GM12878 (cell line): ENCODE measurements at regions not wholly inside any gene's neighbourhood (a gene's known extent, or its start where the extent isn't known, plus 50 kb on each side); places are given as distances from the start of the nearest gene placed in this dataset.

ENCODE experiments used
- ATAC-seq: fragments of 200-7000 bp; cut with Tn5 transposase; 3 replicates; pipeline ENCODE4 v1.9.1; 2020; ENCODE audit warnings: mild to moderate bottlenecking, moderate library complexity
- BruUV-seq: library from RNA; stranded (reverse); fragments of 400-500 nt; replicated peaks from 2 replicates; lab custom pipeline; 2021; lab: Mats Ljungman, UMichigan
- CTCF ChIA-PET: fragments of 300-600 bp; sonication (Branson Sonifier 250); formaldehyde crosslinking; extraction: SDS; loops from one replicate; lab custom pipeline; 2021; ENCODE audit warnings: inconsistent platforms; lab: Yijun Ruan, JAX
- POLR2A ChIA-PET: fragments of 350-600 bp; formaldehyde crosslinking; extraction: SDS; loops from one replicate; lab custom pipeline; 2021; ENCODE audit warnings: inconsistent platforms; lab: Charles Lee
- RAD21 ChIA-PET: fragments of 300-600 bp; sonication (Branson Sonifier 250); formaldehyde crosslinking; loops from one replicate; lab custom pipeline; 2023; ENCODE audit warnings: antibody characterized with exemption; ENCODE audit not compliant: unreplicated experiment; lab: Charles Lee
- SMC1A ChIA-PET: fragments of 300-600 bp; sonication (Branson Sonifier 250); formaldehyde crosslinking; loops from one replicate; lab custom pipeline; 2023; ENCODE audit not compliant: unreplicated experiment, uncharacterized antibody; lab: Charles Lee
- DNase-seq: peaks from one replicate; pipeline ENCODE4 v3.0.0-alpha.2; 2011; ENCODE audit warnings: low read depth, low spot score
- FAIRE-seq: peaks from 3 replicates; lab custom pipeline; 2011; peaks lifted over from hg19 to GRCh38; lab: Jason Lieb, UNC
- H2AFZ ChIP-seq: 2 replicates; pipeline ENCODE4 v1.6.0; 2011; ENCODE audit warnings: low read depth, low read length, control low read depth; ENCODE audit not compliant: control insufficient read depth
- H3K27ac ChIP-seq: 2 replicates; pipeline ENCODE4 v1.5.1; 2011; ENCODE audit warnings: control low read depth; ENCODE audit not compliant: control insufficient read depth, insufficient read depth
- H3K27me3 ChIP-seq, 2 experiments: replicated peaks in 1 of 2; 2 replicates each; pipeline versions ENCODE4 v1.6.0 to v1.6.1; 2011; ENCODE audit warnings: low read length in 1 of 2; ENCODE audit not compliant: control insufficient read depth in 2 of 2, insufficient read depth in 2 of 2
- H3K36me3 ChIP-seq, 2 experiments: 2 replicates each; pipeline ENCODE4 v1.5.1; 2011; ENCODE audit warnings: low read length in 1 of 2; ENCODE audit not compliant: control insufficient read depth in 2 of 2, insufficient read depth in 2 of 2
- H3K4me1 ChIP-seq: 2 replicates; pipeline ENCODE4 v1.6.1; 2011; ENCODE audit warnings: mild to moderate bottlenecking, low read length, moderate library complexity, mixed read lengths; ENCODE audit not compliant: control insufficient read depth, insufficient read depth
- H3K4me2 ChIP-seq: 2 replicates; pipeline ENCODE4 v1.6.0; 2011; ENCODE audit warnings: control low read depth; ENCODE audit not compliant: control insufficient read depth, insufficient read depth
- H3K4me3 ChIP-seq: fragments of 200-600 bp; sonication (generic); 2 replicates; pipeline ENCODE4 v1.5.1; 2016
- H3K79me2 ChIP-seq: 2 replicates; pipeline ENCODE4 v1.6.0; 2011; ENCODE audit warnings: low read length; ENCODE audit not compliant: control insufficient read depth, insufficient read depth
- H3K9ac ChIP-seq: 2 replicates; pipeline ENCODE4 v1.8.0; 2011; ENCODE audit warnings: low read length, control low read depth, mixed read lengths; ENCODE audit not compliant: control insufficient read depth, insufficient read depth
- H3K9me3 ChIP-seq: replicated peaks from 3 replicates; pipeline ENCODE4 v1.5.1; 2011; ENCODE audit warnings: mild to moderate bottlenecking, low read length; ENCODE audit not compliant: control insufficient read depth, insufficient read depth
- H4K20me1 ChIP-seq: 2 replicates; pipeline ENCODE4 v1.6.0; 2011; ENCODE audit not compliant: control insufficient read depth, insufficient read depth
- CBFB ChIP-seq: IDR thresholded peaks from 2 replicates; pipeline ENCODE4 v1.6.1; 2016; ENCODE audit warnings: antibody characterized with exemption, low read depth
- EGR1 ChIP-seq, 2 experiments: IDR thresholded peaks; 1 replicate in 1 of 2; 2 replicates in 1 of 2; pipeline ENCODE4 v1.6.1; 2011 to 2012; ENCODE audit warnings: low read depth in 2 of 2, low read length in 2 of 2, borderline replicate concordance in 1 of 2, mild to moderate bottlenecking in 1 of 2, moderate library complexity in 1 of 2
- GABPA ChIP-seq: IDR thresholded peaks from 2 replicates; pipeline ENCODE4 v1.6.1; 2014; ENCODE audit warnings: antibody characterized with exemption, low read depth, mild to moderate bottlenecking, inconsistent platforms
- HDAC2 ChIP-seq: fragments of 200-600 bp; sonication (generic); IDR thresholded peaks from 2 replicates; pipeline ENCODE4 v1.6.1; 2017
- KLF5 ChIP-seq: fragments of 450-650 bp; IDR thresholded peaks from 2 replicates; pipeline ENCODE4 v1.6.1; 2014; ENCODE audit warnings: mild to moderate bottlenecking; ENCODE audit not compliant: partially characterized antibody
- NBN ChIP-seq: fragments of 450-650 bp; IDR thresholded peaks from 2 replicates; pipeline ENCODE4 v1.6.1; 2016
- SMARCA5 ChIP-seq: fragments of 450-650 bp; IDR thresholded peaks from 2 replicates; pipeline ENCODE4 v1.6.1; 2017; ENCODE audit warnings: mild to moderate bottlenecking
- SUPT20H ChIP-seq: IDR thresholded peaks from 2 replicates; pipeline ENCODE4 v1.6.1; 2011; ENCODE audit warnings: low read depth, mild to moderate bottlenecking, low read length, moderate library complexity, borderline replicate concordance; ENCODE audit not compliant: control insufficient read depth
- ZNF207 ChIP-seq: fragments of 450-650 bp; IDR thresholded peaks from 2 replicates; pipeline ENCODE4 v1.6.1; 2014; ENCODE audit warnings: antibody characterized with exemption, mild to moderate bottlenecking, borderline replicate concordance
- in situ Hi-C: fragments of 300-500 bp; cut with MboI; formaldehyde crosslinking; loops from 9 replicates; pipeline ENCODE4 v1.14.3; 2018; ENCODE audit warnings: mixed read lengths
- intact Hi-C: fragments of 100-400 bp; cut with micrococcal nuclease; formaldehyde crosslinking; loops from one replicate; pipeline ENCODE4 v1.14.2; 2022; ENCODE audit not compliant: unreplicated experiment
- TF ChIP-seq, protein P1 (sequence below): fragments of 450-650 bp; IDR thresholded peaks from 2 replicates; pipeline ENCODE4 v1.6.1; 2017; ENCODE audit warnings: mild to moderate bottlenecking, low read depth, inconsistent platforms; ENCODE audit not compliant: poor library complexity, severe bottlenecking
- TF ChIP-seq, protein P2 (sequence below): fragments of 450-650 bp; formaldehyde crosslinking; IDR thresholded peaks from 2 replicates; pipeline ENCODE4 v1.4.0; 2020; ENCODE audit warnings: mild to moderate bottlenecking, moderate library complexity
- TF ChIP-seq, protein P3 (sequence below): fragments of 450-650 bp; IDR thresholded peaks from 2 replicates; pipeline ENCODE4 v1.6.1; 2016; ENCODE audit warnings: mild to moderate bottlenecking
- TF ChIP-seq, protein P4 (sequence below): fragments of 450-650 bp; IDR thresholded peaks from 2 replicates; pipeline ENCODE4 v1.6.1; 2017; ENCODE audit warnings: antibody characterized with exemption, mild to moderate bottlenecking, moderate library complexity
- TF ChIP-seq, protein P5 (sequence below): IDR thresholded peaks from 2 replicates; pipeline ENCODE4 v1.6.1; 2011; ENCODE audit warnings: borderline replicate concordance, low read depth, mild to moderate bottlenecking, moderate library complexity, mixed read lengths, low read length; ENCODE audit not compliant: insufficient read depth; ENCODE audit errors: extremely low read length

DNA sequence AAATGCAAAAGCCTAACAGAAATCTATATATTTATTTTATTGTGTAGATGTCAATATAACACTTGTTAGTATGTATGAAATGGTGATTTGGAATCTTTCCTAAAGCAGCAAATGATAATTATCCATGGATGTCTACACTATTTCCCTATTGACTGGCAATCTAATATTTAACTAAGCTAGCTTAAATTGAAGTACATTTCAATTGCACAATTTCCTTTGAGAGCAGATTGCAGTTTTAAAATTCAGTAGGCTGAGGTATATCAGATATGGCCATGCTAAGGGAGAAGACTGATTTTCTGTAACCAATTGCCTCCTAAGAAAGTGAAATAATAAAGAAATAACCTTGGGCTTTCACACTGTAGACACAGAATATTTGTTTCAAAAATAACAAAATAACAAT is 90.1 kb upstream of the KCNJ3 start:
- SMC1A ChIA-PET = interaction anchor here (1.1 kb wide), 1 partner anchor 54 kb away, joined by 3 read pairs; no protein-coding TSS in a partner anchor
- CTCF ChIA-PET = interaction anchor here (1.3 kb wide), 1 partner anchor 18 kb away, joined by 4 read pairs; no protein-coding TSS in a partner anchor
- RAD21 ChIA-PET = no interaction called here
- no peak for TF ChIP-seq CBFB
- TF ChIP-seq KLF5 = no peak
- no peak for TF ChIP-seq GABPA
- TF ChIP-seq, protein P1, sequence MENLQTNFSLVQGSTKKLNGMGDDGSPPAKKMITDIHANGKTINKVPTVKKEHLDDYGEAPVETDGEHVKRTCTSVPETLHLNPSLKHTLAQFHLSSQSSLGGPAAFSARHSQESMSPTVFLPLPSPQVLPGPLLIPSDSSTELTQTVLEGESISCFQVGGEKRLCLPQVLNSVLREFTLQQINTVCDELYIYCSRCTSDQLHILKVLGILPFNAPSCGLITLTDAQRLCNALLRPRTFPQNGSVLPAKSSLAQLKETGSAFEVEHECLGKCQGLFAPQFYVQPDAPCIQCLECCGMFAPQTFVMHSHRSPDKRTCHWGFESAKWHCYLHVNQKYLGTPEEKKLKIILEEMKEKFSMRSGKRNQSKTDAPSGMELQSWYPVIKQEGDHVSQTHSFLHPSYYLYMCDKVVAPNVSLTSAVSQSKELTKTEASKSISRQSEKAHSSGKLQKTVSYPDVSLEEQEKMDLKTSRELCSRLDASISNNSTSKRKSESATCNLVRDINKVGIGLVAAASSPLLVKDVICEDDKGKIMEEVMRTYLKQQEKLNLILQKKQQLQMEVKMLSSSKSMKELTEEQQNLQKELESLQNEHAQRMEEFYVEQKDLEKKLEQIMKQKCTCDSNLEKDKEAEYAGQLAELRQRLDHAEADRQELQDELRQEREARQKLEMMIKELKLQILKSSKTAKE = no peak
- no peak for TF ChIP-seq NBN
- no peak for TF ChIP-seq HDAC2
- TF ChIP-seq, protein P2, sequence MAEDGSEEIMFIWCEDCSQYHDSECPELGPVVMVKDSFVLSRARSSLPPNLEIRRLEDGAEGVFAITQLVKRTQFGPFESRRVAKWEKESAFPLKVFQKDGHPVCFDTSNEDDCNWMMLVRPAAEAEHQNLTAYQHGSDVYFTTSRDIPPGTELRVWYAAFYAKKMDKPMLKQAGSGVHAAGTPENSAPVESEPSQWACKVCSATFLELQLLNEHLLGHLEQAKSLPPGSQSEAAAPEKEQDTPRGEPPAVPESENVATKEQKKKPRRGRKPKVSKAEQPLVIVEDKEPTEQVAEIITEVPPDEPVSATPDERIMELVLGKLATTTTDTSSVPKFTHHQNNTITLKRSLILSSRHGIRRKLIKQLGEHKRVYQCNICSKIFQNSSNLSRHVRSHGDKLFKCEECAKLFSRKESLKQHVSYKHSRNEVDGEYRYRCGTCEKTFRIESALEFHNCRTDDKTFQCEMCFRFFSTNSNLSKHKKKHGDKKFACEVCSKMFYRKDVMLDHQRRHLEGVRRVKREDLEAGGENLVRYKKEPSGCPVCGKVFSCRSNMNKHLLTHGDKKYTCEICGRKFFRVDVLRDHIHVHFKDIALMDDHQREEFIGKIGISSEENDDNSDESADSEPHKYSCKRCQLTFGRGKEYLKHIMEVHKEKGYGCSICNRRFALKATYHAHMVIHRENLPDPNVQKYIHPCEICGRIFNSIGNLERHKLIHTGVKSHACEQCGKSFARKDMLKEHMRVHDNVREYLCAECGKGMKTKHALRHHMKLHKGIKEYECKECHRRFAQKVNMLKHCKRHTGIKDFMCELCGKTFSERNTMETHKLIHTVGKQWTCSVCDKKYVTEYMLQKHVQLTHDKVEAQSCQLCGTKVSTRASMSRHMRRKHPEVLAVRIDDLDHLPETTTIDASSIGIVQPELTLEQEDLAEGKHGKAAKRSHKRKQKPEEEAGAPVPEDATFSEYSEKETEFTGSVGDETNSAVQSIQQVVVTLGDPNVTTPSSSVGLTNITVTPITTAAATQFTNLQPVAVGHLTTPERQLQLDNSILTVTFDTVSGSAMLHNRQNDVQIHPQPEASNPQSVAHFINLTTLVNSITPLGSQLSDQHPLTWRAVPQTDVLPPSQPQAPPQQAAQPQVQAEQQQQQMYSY = no peak
- TF ChIP-seq ZNF207 = no peak
- TF ChIP-seq SMARCA5 = no peak
- TF ChIP-seq, protein P3, sequence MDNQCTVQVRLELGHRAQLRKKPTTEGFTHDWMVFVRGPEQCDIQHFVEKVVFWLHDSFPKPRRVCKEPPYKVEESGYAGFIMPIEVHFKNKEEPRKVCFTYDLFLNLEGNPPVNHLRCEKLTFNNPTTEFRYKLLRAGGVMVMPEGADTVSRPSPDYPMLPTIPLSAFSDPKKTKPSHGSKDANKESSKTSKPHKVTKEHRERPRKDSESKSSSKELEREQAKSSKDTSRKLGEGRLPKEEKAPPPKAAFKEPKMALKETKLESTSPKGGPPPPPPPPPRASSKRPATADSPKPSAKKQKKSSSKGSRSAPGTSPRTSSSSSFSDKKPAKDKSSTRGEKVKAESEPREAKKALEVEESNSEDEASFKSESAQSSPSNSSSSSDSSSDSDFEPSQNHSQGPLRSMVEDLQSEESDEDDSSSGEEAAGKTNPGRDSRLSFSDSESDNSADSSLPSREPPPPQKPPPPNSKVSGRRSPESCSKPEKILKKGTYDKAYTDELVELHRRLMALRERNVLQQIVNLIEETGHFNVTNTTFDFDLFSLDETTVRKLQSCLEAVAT = no peak
- TF ChIP-seq, protein P4, sequence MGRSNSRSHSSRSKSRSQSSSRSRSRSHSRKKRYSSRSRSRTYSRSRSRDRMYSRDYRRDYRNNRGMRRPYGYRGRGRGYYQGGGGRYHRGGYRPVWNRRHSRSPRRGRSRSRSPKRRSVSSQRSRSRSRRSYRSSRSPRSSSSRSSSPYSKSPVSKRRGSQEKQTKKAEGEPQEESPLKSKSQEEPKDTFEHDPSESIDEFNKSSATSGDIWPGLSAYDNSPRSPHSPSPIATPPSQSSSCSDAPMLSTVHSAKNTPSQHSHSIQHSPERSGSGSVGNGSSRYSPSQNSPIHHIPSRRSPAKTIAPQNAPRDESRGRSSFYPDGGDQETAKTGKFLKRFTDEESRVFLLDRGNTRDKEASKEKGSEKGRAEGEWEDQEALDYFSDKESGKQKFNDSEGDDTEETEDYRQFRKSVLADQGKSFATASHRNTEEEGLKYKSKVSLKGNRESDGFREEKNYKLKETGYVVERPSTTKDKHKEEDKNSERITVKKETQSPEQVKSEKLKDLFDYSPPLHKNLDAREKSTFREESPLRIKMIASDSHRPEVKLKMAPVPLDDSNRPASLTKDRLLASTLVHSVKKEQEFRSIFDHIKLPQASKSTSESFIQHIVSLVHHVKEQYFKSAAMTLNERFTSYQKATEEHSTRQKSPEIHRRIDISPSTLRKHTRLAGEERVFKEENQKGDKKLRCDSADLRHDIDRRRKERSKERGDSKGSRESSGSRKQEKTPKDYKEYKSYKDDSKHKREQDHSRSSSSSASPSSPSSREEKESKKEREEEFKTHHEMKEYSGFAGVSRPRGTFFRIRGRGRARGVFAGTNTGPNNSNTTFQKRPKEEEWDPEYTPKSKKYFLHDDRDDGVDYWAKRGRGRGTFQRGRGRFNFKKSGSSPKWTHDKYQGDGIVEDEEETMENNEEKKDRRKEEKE = no peak
- TF ChIP-seq SUPT20H = no peak
- no peak for TF ChIP-seq EGR1 (IDR thresholded peaks at IDR 0.05; ENCODE audit: borderline replicate concordance in 1 of 2, low read depth in 2 of 2, low read length in 2 of 2)
- TF ChIP-seq, protein P5, sequence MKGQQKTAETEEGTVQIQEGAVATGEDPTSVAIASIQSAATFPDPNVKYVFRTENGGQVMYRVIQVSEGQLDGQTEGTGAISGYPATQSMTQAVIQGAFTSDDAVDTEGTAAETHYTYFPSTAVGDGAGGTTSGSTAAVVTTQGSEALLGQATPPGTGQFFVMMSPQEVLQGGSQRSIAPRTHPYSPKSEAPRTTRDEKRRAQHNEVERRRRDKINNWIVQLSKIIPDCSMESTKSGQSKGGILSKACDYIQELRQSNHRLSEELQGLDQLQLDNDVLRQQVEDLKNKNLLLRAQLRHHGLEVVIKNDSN = no peak

More for the DNA sequence above, 90.1 kb upstream of the KCNJ3 start:
- no peaks in the 10 kb centered on the region for H3K4me1 ChIP-seq
- H3K27me3 ChIP-seq = no peaks in the 10 kb centered on the region
- H3K79me2 ChIP-seq = no peaks in the 10 kb centered on the region
- no peak overlapping the region for H2AFZ ChIP-seq
- DNase-seq = no peak
- POLR2A ChIA-PET = no interaction called here
- H4K20me1 ChIP-seq = no peaks in the 10 kb centered on the region
- no peak overlapping the region for H3K9ac ChIP-seq
- no TSS peak for BruUV-seq
- no peak for FAIRE-seq
- no peak overlapping the region for H3K4me2 ChIP-seq
- intact Hi-C loops (no loop called here), in situ Hi-C loops (no loop called here)
- H3K4me3 ChIP-seq = no peak overlapping the region
- no peaks in the 10 kb centered on the region for H3K36me3 ChIP-seq
- no peak for ATAC-seq
- H3K9me3 ChIP-seq = no peaks in the 10 kb centered on the region
- no peak overlapping the region for H3K27ac ChIP-seq
